Activated T-helper 1 cell treated with anti-CD3 and anti-CD28 coated beads, Interleukin-12 subunit alpha, Interleukin-12 subunit beta, Interleukin-2, Interleukin-4 antibody, amounts not matched to agents 30 ng/mL and 10 ng/mL and 1 ng/mL, durations not matched to agents 14 hours and 24 hours and 36 hours (primary cell): ENCODE measurements at regions not wholly inside any gene's neighbourhood (a gene's known extent, or its start where the extent isn't known, plus 50 kb on each side); places are given as distances from the start of the nearest gene placed in this dataset.
"Not testable (repeated sequence)": the region's sequence is repeated elsewhere in the genome, so short reads cannot be mapped to it uniquely, and the experiment has no call there.

Experiments used
- DNase-seq: peaks from one replicate; pipeline ENCODE4 v3.0.0; 2021; ENCODE audit warnings: low spot score
- H3K27ac Mint-ChIP-seq: one replicate; pipeline ENCODE4 v1.8.0; 2021; ENCODE audit warnings: mild to moderate bottlenecking, mixed read lengths
- H3K27me3 Mint-ChIP-seq: one replicate; pipeline ENCODE4 v1.8.0; 2022; ENCODE audit warnings: mild to moderate bottlenecking, moderate library complexity, mixed read lengths; ENCODE audit not compliant: insufficient read depth
- H3K36me3 Mint-ChIP-seq: one replicate; pipeline ENCODE4 v1.8.0; 2021; ENCODE audit warnings: low read depth, mixed read lengths
- H3K4me1 Mint-ChIP-seq: one replicate; pipeline ENCODE4 v1.8.0; 2021; ENCODE audit warnings: low read depth, mixed read lengths
- H3K4me3 Mint-ChIP-seq: one replicate; pipeline ENCODE4 v1.8.0; 2021; ENCODE audit warnings: mild to moderate bottlenecking, moderate library complexity, mixed read lengths
- H3K9me3 Mint-ChIP-seq: one replicate; pipeline ENCODE4 v1.8.0; 2021; ENCODE audit warnings: mixed read lengths
- intact Hi-C: fragments of 100-400 bp; cut with micrococcal nuclease; formaldehyde crosslinking; loops from one replicate; pipeline ENCODE4 v1.15.1; 2024

DNA sequence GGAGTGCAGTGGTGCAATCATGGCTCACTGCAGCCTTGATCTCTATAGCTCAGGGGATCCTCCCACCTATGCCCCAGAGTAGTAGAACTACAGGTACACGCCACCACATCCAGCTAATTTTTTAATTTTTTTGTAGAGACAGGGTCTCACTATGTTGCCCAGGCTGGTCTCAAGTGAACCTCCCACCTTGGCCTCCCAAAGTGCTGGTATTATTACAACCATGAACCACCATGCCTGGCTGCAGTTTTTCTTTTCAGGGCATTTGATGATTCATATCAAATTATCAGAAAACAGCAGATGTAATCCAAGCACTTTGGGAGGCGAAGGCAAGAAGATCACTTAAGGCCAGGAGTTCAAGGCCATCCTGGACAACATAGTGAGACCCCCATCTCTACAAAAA is 88.4 kb upstream of the JARID2 start:
- no peak for DNase-seq
- Mint-ChIP-seq H3K4me1 (no peaks in the 10 kb centered on the region), H3K27ac (no peak overlapping the region), H3K27me3 (peaks cover 3% of the 10 kb centered on the region), H3K4me3 (no peak overlapping the region), H3K9me3 (no peaks in the 10 kb centered on the region), H3K36me3 (no peaks in the 10 kb centered on the region)
- intact Hi-C loops = no loop called here

DNA sequence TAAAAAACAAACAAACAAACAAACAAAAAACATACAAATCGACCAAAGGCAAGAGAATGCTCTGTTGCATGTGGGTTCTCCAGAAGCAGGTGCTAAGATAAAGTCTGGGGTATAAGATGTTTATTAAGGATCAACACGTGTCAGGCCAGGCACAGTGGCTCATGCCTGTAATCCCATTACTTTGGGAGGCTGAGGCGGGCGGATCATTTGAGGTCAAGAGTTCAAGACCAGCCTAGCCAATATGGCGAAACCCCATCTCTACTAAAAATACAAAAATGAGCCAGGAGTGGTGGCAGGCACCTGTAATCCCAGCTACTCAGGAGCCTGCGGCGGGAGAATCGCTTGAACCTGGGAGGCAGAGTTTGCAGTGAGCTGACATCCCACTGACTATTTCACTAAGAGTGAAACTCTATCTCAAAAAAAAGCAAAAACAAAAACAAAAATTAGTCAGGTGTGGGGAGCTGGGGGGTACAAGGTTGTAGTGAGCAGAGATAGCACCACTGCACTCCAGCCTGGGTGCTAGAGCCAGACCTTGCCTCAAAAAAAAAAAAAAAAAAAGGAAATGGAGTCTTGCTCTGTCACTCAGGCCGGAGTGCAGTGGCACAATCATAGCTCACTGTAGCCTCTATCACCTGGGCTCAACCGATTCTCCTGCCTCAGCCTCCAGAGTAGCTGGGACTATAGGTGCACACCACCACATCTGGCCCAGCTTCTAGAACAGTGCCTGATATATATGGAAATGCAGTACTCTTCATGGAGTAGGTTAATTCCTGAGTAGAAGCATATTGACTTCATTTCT is 86.8 kb upstream of the JARID2 start:
- intact Hi-C loops = no loop called here
- H3K4me3 Mint-ChIP-seq = no peak overlapping the region
- peaks cover 3% of the 10 kb centered on the region for H3K27me3 Mint-ChIP-seq
- no peak overlapping the region for H3K27ac Mint-ChIP-seq
- H3K36me3 Mint-ChIP-seq = no peaks in the 10 kb centered on the region
- H3K4me1 Mint-ChIP-seq = no peaks in the 10 kb centered on the region
- no peak for DNase-seq
- H3K9me3 Mint-ChIP-seq = no peaks in the 10 kb centered on the region

DNA sequence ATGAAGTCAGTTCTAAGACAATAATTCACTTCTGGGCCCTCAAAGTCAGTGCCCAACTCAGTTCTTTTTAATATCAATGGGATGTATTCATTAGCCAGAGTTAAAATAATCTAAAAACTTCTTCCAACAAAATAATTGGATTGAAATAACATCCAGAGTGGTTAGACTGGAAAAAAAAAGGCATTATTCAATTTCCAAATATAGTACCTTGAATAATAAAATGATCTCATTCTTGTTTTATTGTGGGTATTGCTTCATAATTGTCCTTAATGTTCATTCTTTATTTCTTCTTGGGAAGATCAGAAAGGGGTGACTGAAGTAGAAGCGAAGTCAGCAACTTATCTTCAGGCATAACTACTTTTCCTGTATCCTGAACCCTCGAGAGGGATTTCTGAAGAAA is 85.1 kb upstream of the JARID2 start:
- peaks cover 3% of the 10 kb centered on the region for H3K27me3 Mint-ChIP-seq
- no peaks in the 10 kb centered on the region for H3K4me1 Mint-ChIP-seq
- no peak overlapping the region for H3K4me3 Mint-ChIP-seq
- no peaks in the 10 kb centered on the region for H3K9me3 Mint-ChIP-seq
- no peaks in the 10 kb centered on the region for H3K36me3 Mint-ChIP-seq
- intact Hi-C loops = no loop called here
- no peak for DNase-seq
- H3K27ac Mint-ChIP-seq = no peak overlapping the region

DNA sequence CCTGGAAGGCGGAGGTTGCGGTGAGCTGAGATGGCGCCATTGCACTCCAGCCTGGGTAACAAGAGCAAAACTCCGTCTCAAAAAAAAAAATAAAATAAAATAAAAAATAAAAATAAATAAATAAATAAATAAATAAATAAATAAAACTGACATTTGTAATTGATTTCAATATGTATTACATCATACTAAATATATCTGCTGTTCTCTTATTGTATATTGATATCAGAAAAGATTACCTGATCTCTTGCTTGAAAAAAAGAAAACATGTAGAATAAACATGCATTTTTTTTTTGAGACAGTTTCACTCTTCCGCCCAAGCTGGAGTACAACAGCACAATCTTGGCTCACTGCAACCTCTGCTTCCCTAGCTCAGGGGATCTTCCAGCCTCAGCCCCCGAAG is 81.0 kb upstream of the JARID2 start:
- DNase-seq, H3K4me1 Mint-ChIP-seq, H3K27ac Mint-ChIP-seq, H3K4me3 Mint-ChIP-seq, H3K9me3 Mint-ChIP-seq, H3K36me3 Mint-ChIP-seq, intact Hi-C loops, H3K27me3 Mint-ChIP-seq: not testable (repeated sequence)

DNA sequence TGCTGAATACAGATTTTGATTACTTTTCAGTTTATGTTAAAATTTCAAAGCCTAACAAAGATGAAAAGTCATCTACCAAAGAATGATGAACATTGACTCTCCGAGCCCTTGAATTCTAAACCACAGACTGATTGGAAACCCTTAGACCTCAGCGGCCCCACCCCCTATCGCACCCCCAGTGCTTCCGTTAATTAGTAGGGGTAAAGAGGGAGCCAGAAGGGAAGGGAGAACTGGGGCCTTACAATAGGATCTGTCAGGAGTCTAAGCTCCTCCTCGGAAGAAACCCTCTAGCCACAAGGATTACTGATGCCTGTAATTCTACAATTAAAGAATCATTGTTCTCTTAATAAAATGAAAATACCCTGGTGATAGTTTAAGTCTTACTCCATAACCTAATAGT is 79.7 kb upstream of the JARID2 start:
- H3K4me3 Mint-ChIP-seq = no peak overlapping the region
- H3K9me3 Mint-ChIP-seq = no peaks in the 10 kb centered on the region
- H3K36me3 Mint-ChIP-seq = no peaks in the 10 kb centered on the region
- no peaks in the 10 kb centered on the region for H3K27me3 Mint-ChIP-seq
- DNase-seq = no peak
- no peak overlapping the region for H3K27ac Mint-ChIP-seq
- intact Hi-C loops = no loop called here
- H3K4me1 Mint-ChIP-seq = no peaks in the 10 kb centered on the region

DNA sequence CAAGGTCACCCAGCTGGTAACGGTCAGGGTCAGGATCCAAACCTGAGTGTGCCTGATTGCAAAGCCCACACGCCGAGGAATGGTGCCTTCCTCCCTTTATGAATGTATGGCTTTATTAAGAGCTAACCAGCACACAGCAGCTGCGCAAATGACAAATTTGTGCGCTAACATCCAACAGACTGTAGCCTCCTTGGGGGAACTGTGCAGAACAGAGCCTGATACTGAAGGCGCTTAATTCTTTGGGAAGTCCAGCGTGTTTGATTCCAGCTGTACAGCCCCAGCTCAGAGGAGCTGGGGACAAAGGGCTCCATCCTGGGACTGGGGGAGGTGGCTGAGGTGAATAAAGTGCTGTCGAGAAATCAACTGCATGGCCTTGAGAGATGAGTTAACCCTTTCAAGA is 75.7 kb upstream of the JARID2 start:
- H3K4me1 Mint-ChIP-seq = no peaks in the 10 kb centered on the region
- no peak overlapping the region for H3K27ac Mint-ChIP-seq
- intact Hi-C loops = no loop called here
- no peak overlapping the region for H3K4me3 Mint-ChIP-seq
- no peaks in the 10 kb centered on the region for H3K9me3 Mint-ChIP-seq
- no peak for DNase-seq
- H3K36me3 Mint-ChIP-seq = no peaks in the 10 kb centered on the region
- H3K27me3 Mint-ChIP-seq = no peaks in the 10 kb centered on the region

DNA sequence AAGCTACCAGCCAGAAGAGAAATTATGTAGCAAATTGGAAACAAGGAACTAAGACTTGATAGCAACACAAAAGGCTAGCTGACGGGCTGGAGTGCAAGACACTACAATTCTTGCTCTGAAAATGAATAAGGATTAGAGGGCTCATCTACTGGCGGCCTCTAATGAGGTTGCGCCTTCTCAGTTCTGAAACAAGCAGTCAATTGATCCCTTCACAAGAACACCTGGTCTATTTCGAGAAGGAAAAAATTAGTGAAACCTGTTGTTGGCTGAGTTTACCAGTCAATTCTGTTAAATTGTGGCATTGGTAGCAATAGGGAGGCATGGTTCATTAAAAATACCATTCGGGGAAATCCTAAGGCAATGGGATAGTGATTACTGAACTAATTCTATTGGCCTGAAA is 74.8 kb upstream of the JARID2 start:
- no peak for DNase-seq
- no peaks in the 10 kb centered on the region for H3K9me3 Mint-ChIP-seq
- H3K4me1 Mint-ChIP-seq = no peaks in the 10 kb centered on the region
- no peak overlapping the region for H3K27ac Mint-ChIP-seq
- no peaks in the 10 kb centered on the region for H3K27me3 Mint-ChIP-seq
- intact Hi-C loops = no loop called here
- H3K36me3 Mint-ChIP-seq = no peaks in the 10 kb centered on the region
- H3K4me3 Mint-ChIP-seq = no peak overlapping the region

DNA sequence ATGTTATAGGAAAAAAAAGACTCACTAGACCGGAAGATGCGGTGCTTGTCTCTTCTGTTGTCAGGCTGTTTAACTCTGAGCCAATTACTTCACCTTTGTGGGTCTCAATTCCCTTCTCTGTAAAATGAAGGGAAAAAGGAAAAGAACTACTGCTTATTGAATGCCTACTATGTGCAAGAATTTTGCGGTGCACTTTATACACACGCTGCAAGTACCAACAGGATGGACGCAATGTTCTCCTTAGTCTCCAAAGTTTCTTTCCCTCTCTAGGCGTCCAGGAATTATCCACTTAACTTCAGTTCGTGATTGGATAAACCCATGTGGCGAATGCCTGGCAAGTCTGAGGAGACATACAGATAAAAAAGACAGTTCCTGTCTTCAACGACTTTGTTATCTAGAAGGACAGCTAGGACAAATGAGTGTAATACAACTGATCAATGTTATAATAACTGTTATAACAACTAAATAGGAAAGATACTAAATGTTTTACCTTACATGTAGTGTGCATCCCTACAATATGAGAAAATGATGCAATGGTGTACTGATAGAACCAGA is 69.0 kb upstream of the JARID2 start:
- intact Hi-C loops = no loop called here
- Mint-ChIP-seq H3K27ac (no peak overlapping the region), H3K4me3 (no peak overlapping the region), H3K9me3 (no peaks in the 10 kb centered on the region), H3K36me3 (no peaks in the 10 kb centered on the region), H3K4me1 (no peaks in the 10 kb centered on the region), H3K27me3 (peaks cover 4% of the 10 kb centered on the region)
- DNase-seq = no peak

DNA sequence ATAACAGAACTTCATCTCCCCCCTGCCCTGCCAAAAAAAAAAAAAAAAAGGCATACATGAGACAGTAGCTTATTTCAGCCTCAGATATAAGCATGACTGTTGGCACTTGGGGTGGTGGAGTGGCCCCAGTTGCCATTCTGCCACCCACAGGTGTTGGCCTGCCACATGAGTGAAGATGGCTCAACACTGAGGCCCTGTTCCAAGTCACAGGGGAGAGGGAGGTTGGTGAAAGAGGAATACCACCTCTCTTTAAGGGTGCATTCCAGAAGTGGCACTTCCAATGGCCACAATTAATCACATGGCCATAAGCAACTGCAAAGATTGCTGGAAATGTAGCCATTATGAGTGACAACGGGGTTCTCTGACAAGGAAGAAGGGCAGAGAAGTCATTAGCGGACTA is 61.9 kb upstream of the JARID2 start:
- intact Hi-C loops = loop anchor here (1.0 to 10.0 kb wide), 9 partner anchors 53 to 973 kb away; no protein-coding TSS in a partner anchor
- peaks cover 16% of the 10 kb centered on the region for H3K4me1 Mint-ChIP-seq
- peak overlapping the region; percentile 27 for H3K4me3 Mint-ChIP-seq
- no peak for DNase-seq
- H3K36me3 Mint-ChIP-seq = peaks cover 1% of the 10 kb centered on the region
- no peaks in the 10 kb centered on the region for H3K9me3 Mint-ChIP-seq
- H3K27me3 Mint-ChIP-seq = no peaks in the 10 kb centered on the region
- H3K27ac Mint-ChIP-seq = peak overlapping the region; percentile 94

DNA sequence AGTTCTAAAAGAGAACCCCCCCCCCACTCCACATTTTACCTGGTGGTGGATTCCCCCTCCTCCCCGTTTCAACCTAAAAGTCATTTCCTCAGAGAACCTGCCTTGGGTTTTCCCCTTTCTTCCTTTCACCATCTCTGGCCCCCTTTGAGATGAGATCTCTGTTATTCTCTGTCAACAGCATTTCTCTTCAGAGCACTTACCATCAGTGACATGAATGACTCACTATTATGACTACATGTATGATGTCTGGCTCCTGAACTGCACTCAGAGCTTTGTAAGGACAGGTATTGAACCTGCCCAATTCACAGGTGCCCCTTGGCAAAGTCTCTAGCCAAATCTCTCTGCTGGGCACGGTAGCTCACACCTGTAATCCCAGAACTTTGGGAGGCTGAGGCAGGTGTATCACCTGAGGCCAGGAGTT is 61.4 kb upstream of the JARID2 start:
- peak overlapping the region; percentile 94 for H3K27ac Mint-ChIP-seq
- intact Hi-C loops = loop anchor here (1.0 to 10.0 kb wide), 9 partner anchors 54 to 974 kb away; no protein-coding TSS in a partner anchor
- H3K4me3 Mint-ChIP-seq = no peak overlapping the region
- DNase-seq = peak; percentile 25
- no peaks in the 10 kb centered on the region for H3K9me3 Mint-ChIP-seq
- H3K27me3 Mint-ChIP-seq = no peaks in the 10 kb centered on the region
- peaks cover 16% of the 10 kb centered on the region for H3K4me1 Mint-ChIP-seq
- H3K36me3 Mint-ChIP-seq = peaks cover 1% of the 10 kb centered on the region

DNA sequence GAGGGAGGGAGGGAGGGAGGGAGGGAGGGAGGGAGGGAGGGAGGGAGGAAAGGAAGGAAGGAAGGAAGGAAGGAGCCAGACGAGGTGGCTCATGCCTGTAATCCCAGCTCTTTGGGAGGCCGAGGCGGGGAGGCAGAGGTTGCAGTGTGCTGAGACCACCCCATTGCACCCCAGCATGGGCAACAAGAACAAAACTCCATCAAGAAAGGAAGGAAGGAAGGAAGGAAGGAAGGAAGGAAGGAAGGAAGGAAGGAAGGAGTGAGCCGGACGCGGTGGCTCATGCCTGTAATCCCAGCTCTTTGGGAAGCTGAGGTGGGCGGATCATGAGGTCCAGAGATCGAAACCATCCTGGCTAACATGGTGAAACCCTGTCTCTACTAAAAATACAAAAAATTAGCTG is 60.8 kb upstream of the JARID2 start:
- peaks cover 16% of the 10 kb centered on the region for H3K4me1 Mint-ChIP-seq
- H3K27ac Mint-ChIP-seq, H3K9me3 Mint-ChIP-seq, H3K36me3 Mint-ChIP-seq, DNase-seq, H3K4me3 Mint-ChIP-seq, H3K27me3 Mint-ChIP-seq: not testable (repeated sequence)
- intact Hi-C loops = loop anchor here (2.0 to 10.0 kb wide), 3 partner anchors 54 to 974 kb away; no protein-coding TSS in a partner anchor

DNA sequence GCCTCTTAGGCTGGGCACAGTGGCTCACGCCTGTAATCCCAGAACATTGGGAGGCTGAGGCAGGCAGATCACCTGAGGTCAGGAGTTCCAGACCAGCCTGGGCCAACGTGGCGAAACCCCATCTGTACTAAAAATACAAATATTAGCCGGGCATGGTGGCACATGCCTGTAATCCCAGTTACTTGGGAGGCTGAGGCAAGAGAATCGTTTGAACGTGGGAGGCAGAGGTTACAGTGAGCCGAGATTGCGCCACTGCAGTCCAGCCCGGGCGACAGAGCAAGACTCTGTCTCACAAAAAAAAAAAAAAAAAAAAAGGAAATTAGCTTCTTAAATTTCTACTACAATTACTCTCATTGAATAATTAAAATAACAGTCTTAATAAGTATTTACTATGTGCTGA is 52.4 kb upstream of the JARID2 start:
- H3K9me3 Mint-ChIP-seq, DNase-seq, H3K27me3 Mint-ChIP-seq, intact Hi-C loops, H3K4me3 Mint-ChIP-seq, H3K36me3 Mint-ChIP-seq, H3K4me1 Mint-ChIP-seq, H3K27ac Mint-ChIP-seq: not testable (repeated sequence)

DNA sequence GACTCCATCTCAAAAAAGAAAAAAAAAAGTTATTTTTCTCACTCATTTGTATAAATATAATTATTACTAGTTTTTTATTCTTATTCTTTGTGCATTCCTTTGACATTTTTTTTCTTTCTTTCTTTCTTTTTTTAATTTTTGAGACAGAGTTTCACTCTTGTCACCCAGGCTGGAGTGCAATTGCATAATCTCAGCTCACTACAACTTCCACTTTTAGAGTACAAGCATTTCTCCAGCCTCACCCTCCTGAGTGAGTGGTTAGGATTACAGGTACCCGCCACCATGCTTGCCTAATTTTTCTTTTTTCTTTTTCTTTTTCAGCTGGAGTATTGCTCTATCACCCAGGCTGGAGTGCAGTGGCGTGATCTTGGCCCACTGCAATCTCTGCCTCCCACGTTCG is 51.4 kb upstream of the JARID2 start:
- Mint-ChIP-seq H3K9me3 (no peaks in the 10 kb centered on the region), H3K27ac (no peak overlapping the region), H3K4me3 (no peak overlapping the region), H3K27me3 (no peaks in the 10 kb centered on the region), H3K36me3 (no peaks in the 10 kb centered on the region), H3K4me1 (no peaks in the 10 kb centered on the region)
- no peak for DNase-seq
- intact Hi-C loops = no loop called here
